Stimulated activated CD4-positive, alpha-beta T cell treated with anti-CD3 and anti-CD28 coated beads, Interleukin-4, amount 100 ng/mL, for 48 hours (primary cell): ENCODE measurements at regions not wholly inside any gene's neighbourhood (a gene's known extent, or its start where the extent isn't known, plus 50 kb on each side); places are given as distances from the start of the nearest gene placed in this dataset.
"Not testable (repeated sequence)": the region's sequence is repeated elsewhere in the genome, so short reads cannot be mapped to it uniquely, and the experiment has no call there.

Experiments used
- DNase-seq, 2 donors: peaks; one replicate each; pipeline ENCODE4 v3.0.0-alpha.2; 2020; ENCODE audit warnings: low read depth in 2 of 2

- DNase-seq: no peak
These were observed 262.7 kb downstream of the MATN1 start for GRCh38 chr1:30460661-30461060.

DNA sequence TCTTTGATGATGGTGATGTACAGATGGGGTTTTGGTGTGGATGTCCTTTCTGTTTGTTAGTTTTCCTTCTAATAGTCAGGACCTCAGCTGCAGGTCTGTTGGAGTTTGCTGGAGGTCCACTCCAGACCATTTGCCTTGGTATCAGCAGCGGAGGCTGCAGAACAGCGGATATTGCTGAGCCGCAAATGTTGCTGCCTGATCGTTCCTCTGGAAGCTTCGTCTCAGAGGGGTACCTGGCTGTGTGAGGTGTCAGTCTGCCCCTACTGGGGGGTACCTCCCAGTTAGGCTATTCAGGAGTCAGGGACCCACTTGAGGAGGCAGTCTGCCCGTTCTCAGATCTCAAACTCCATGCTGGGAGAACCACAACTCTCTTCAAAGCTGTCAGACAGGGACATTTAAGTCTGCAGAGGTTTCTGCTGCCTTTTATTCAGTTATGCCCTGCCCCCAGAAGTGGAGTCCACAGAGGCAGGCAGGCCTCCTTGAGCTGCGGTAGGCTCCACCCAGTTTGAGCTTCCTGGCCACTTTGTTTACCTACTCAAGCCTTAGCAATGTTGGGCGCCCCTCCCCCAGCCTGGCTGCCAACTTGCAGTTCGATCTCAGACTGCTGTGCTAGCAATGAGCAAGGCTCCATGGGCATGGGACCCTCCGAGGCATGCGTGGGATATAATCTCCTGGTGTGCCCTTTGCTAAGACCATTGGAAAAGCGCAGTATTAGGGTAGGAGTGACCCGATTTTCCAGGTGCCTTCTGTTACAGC lies 264.5 kb downstream of the MATN1 start:
- DNase-seq: not testable (repeated sequence)

DNA sequence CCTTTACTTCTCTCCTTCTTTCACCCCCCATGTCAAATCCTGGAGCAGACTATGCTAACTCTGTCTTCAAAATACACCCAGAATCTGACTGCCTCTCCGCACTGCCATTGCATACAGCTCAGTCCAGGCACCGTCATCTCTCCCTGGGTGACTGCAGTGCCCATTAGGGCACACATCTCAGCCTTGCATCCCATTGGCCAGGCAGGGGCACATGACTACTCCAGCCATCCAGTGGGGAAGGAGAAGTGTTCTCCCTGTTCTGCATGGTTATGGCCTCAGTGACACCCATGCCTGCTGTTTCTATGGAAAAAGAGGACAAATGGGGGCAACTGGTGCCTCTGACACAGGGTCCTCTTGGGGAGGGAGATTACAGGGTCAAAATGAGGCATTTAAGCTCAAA lies 270.5 kb downstream of the MATN1 start:
- no peak for DNase-seq

- no peak for DNase-seq
These were observed 271.2 kb downstream of the MATN1 start for GRCh38 chr1:30452170-30452569.

DNA sequence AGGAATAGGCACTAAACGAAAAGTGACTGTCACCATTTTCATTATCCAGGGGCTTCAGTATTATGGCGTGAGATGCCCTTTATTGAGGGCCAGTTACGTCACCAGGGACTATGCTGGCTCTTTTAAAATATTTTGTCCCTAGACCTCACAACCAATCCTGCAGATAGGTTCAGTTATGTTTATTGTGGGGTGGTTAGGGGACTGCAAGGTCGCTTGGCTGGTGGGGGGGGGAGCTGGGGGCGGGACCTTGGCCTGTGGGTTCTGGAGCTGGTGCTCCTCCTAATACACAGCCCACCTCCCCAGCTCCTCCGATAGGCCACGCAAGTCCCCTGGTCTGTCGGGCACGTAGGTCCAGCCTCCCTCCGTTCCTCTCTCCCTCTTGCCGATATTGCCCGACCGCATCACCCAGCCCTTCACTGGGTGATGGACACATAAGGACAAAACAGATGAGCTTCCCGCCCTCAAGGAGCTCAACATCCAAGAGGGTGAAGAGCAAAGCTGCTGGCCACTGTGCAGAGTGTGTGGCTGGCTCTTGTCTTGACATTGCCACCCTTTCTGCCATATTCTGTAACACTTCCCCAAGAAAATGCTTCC lies 271.8 kb downstream of the MATN1 start:
- no peak for DNase-seq

DNA sequence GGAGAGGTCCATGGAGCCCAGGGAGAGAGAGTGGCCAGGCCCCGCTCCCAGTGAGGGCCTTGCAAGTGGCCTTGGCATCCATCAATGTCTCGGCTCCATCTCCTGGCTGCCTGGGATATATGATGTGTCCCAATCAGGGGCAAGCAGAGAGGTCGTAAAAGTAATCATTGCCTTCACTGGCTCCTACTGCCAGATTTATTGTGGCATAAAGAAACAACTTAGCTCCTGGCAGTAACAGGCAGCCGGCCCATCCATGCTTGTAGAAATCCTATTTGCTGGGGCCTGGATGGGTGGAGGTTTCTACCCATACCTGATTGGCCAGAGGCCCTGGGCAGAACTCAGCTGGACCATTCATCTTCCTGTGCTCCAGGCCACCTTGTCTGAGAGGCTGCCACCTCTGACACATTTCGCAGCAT lies 272.6 kb downstream of the MATN1 start:
- no peak for DNase-seq

- no peak for DNase-seq
These were observed 273.1 kb downstream of the MATN1 start for GRCh38 chr1:30450148-30450817.

DNA sequence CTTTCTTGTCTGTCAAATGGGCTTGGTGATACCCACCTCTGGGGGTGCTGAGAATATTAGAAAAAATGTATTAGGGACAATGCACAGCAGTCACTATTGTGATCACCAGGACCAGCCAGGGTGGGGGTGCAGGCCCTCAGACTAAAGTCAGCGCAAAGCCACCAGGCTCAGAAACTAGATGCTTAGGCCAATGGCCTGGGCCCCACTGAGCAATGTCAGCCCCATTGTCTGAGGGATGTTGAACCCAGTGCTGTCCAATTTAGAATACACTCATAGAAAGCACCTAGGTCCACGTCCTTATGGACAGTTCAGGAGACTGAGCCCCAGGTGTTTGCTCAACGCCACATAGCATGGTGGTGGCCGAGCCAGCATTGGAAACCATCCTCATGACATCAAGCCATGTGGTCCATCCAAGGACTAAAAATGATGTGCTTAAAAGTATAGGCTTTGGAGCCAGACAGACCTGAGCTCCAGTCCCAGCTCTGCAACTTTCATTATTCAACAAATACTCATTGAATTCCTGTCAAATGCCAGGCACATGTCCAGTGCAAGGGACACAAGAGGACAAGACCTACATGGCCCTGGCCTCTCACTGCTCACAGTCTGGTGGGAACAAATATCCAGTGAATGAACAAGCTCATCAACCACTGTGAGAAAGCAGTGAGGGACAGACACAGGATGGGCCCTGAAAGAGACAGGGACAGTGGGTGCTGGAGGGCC lies 273.8 kb downstream of the MATN1 start:
- DNase-seq: no peak

DNA sequence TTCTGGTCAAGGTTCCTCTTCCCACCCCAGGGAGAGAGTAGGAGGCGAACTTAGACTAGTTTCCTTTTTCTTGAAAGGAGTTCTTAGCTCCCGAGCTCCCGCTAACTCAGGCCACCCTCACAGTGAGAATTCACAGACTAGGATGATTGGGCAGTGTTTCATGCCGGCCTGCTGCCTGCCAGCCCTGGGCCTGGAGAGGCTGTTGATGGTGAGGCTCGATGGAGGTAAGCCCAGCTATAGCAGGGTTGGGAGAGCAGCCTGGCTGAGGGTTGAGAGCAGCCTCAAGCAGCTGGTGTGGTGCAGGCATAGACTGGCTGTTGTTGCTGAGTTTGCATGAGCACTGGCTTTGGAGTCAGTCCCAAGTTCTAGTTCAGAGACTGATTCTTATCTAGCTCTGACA lies 274.4 kb downstream of the MATN1 start:
- DNase-seq: no peak

DNA sequence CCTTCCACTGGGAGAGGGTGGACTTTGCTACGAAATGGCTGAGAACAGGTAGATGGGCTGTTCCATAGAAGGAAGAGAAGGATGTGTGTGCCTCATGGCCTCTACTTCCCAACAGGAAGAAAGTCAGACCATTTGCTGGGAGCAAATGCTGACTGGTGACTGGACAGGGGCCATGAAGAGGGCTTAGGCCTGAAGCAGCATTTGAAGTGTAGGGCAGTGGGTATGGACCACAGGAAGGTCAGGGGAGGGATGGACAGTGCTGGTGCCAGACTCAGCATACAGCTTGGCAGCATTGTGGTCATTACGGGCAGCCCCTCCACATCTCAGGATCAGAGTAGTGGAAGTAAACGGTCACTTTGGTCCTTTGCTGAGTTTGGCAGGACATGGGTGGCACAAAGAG lies 275.7 kb downstream of the MATN1 start:
- DNase-seq: no peak

GRCh38 chr1:30447080-30447479 lies 276.3 kb downstream of the MATN1 start:
- no peak for DNase-seq

DNA sequence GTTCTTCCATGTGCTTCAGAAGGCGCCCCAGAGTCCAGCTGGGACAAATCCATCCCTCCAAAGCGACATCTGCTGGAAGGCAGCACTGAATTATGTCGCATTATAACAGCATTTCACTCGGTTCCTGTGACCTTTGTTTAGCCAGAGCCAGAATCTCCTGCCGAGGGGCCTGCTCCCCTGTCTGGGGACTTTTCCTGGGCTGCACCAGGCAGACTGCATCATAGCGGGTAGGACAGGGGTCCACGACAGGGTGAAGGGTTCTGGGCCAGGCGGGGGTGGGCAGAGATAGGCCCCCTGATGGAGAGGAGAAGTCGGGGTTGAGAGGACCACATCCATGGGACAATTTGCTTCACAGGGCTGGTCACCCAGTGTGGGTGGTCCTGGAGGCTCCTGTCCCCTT lies 276.9 kb downstream of the MATN1 start:
- no peak for DNase-seq

DNA sequence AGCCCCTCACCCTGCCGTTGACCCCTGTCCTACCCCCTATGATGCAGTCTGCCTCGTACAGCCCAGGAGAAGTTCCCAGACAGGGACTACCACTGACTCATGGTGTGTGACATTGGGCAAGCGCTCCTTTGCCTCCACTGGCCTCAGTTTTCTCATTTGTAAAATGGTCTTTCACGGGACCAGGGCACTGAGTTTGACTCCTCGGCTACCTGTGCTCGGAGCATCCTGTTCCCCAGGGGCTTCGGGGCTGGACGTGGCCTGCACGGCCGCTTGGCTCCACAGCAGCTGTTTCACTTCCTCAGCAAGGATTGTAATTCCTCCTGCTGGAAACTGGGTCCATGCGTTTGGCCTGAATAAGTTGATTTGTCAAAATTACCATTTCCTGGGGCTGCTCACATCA lies 277.3 kb downstream of the MATN1 start:
- no peak for DNase-seq

DNA sequence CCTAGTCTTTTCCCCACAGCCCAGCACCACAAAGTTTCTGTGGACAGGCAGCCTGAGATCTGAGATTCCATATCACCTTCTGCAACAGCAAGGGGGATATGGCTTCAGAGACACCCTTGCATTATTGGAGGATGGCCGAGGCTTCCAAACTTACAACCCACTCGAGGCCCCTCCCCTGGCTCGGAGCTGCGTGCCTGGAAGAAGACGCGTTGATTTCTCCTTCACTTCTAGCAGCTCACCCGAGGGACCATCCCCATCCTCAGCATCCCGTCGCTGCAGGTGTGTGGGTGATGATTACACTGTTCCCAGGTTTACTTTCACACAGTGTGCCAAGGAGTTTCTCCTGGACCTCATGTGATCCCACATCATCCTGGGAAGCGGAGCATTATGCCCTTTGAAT lies 277.9 kb downstream of the MATN1 start:
- DNase-seq: no peak

GRCh38 chr1:30444850-30445249 lies 278.5 kb downstream of the MATN1 start:
- DNase-seq: no peak

- DNase-seq: no peak
These were observed 279.0 kb downstream of the MATN1 start for GRCh38 chr1:30444401-30444800.

DNA sequence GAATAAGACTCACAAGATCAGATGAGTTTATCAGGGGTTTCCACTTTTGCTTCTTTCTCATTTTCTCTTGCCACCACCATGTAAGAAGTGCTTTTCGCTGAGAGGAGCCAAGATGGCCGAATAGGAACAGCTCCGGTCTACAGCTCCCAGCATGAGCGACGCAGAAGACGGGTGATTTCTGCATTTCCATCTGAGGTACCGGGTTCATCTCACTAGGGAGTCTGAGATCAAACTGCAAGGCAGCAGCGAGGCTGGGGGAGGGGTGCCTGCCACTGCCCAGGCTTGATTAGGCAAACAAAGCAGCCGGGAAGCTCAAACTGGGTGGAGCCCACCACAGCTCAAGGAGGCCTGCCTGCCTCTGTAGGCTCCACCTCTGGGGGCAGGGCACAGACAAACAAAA lies 285.1 kb downstream of the MATN1 start:
- DNase-seq: not testable (repeated sequence)

GRCh38 chr1:30437059-30437576 lies 286.3 kb downstream of the MATN1 start:
- DNase-seq: no peak

- DNase-seq: no peak
These were observed 295.8 kb downstream of the MATN1 start for GRCh38 chr1:30427545-30427944.

- DNase-seq: no peak
These were observed 298.3 kb downstream of the MATN1 start for GRCh38 chr1:30425046-30425445.

- DNase-seq: no peak
These were observed 299.8 kb downstream of the MATN1 start for GRCh38 chr1:30423570-30423969.

DNA sequence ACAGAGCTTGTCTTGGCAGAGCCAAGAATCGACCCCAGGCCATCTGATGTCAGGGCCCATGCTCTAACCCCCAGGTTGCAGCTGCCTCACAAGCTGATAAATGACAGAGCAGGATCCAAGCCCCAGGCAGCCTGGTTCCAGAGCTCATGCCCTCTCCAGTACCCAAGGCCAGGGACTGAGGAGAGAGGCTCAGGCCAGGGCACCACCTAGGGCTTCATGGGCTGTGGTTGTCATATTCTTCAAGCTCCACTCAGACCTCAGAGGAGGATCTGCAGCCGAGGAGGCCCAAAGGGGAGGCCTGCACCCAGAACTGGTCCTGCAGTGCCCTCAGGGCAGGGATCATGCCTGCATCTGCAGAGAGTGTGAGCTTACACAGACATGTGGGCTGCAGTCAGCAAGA lies 301.1 kb downstream of the MATN1 start:
- no peak for DNase-seq
